ENCODE measurements at regions not wholly inside any gene's neighbourhood (a gene's known extent, or its start where the extent isn't known, plus 50 kb on each side); places are given as distances from the start of the nearest gene placed in this dataset.

- DNase-seq (ENCODE audit: low spot score) = no peak
These were observed 179.6 kb downstream of the LMO4 start for GRCh38 chr1:87508247-87508787.

GRCh38 chr1:87510540-87510939, 181.9 kb downstream of the LMO4 start:
- no peak for DNase-seq (ENCODE audit: low spot score)

GRCh38 chr1:87511449-87511848, 182.8 kb downstream of the LMO4 start:
- DNase-seq (ENCODE audit: low spot score) = no peak

- no peak for DNase-seq (ENCODE audit: low spot score)
These were observed 183.8 kb downstream of the LMO4 start for GRCh38 chr1:87512431-87512830.

GRCh38 chr1:87513255-87513654, 184.6 kb downstream of the LMO4 start:
- DNase-seq (ENCODE audit: low spot score) = no peak

- no peak for DNase-seq (ENCODE audit: low spot score)
These were observed 185.4 kb downstream of the LMO4 start for GRCh38 chr1:87513966-87514660.

GRCh38 chr1:87515781-87516180, 187.1 kb downstream of the LMO4 start:
- no peak for DNase-seq (ENCODE audit: low spot score)

GRCh38 chr1:87518794-87519193, 190.1 kb downstream of the LMO4 start:
- no peak for DNase-seq (ENCODE audit: low spot score)

- DNase-seq (ENCODE audit: low spot score) = no peak
These were observed 192.8 kb downstream of the LMO4 start for GRCh38 chr1:87521452-87521851.

GRCh38 chr1:87523466-87523865, 194.8 kb downstream of the LMO4 start:
- DNase-seq (ENCODE audit: low spot score) = no peak

GRCh38 chr1:87524021-87524754, 195.5 kb downstream of the LMO4 start:
- no peak for DNase-seq (ENCODE audit: low spot score)

- no peak for DNase-seq (ENCODE audit: low spot score)
These were observed 200.3 kb downstream of the LMO4 start for GRCh38 chr1:87528754-87529517.

GRCh38 chr1:87530042-87530807, 201.5 kb downstream of the LMO4 start:
- no peak for DNase-seq (ENCODE audit: low spot score)

GRCh38 chr1:87535551-87535950, 206.9 kb downstream of the LMO4 start:
- no peak for DNase-seq (ENCODE audit: low spot score)

- DNase-seq (ENCODE audit: low spot score) = no peak
These were observed 210.5 kb downstream of the LMO4 start for GRCh38 chr1:87539147-87539546.

GRCh38 chr1:87542697-87543096, 214.0 kb downstream of the LMO4 start:
- DNase-seq (ENCODE audit: low spot score) = no peak

GRCh38 chr1:87549738-87550137, 221.1 kb downstream of the LMO4 start:
- no peak for DNase-seq (ENCODE audit: low spot score)

GRCh38 chr1:87553511-87553910, 224.8 kb downstream of the LMO4 start:
- no peak for DNase-seq (ENCODE audit: low spot score)

- DNase-seq (ENCODE audit: low spot score) = no peak
These were observed 226.7 kb downstream of the LMO4 start for GRCh38 chr1:87555366-87555765.

- DNase-seq (ENCODE audit: low spot score) = no peak
These were observed 227.6 kb downstream of the LMO4 start for GRCh38 chr1:87556326-87556725.

- DNase-seq (ENCODE audit: low spot score) = no peak
These were observed 230.2 kb downstream of the LMO4 start for GRCh38 chr1:87558921-87559320.

- no peak for DNase-seq (ENCODE audit: low spot score)
These were observed 231.5 kb downstream of the LMO4 start for GRCh38 chr1:87560137-87560536.
